OCI-LY7 (cell line): ENCODE measurements at regions not wholly inside any gene's neighbourhood (a gene's known extent, or its start where the extent isn't known, plus 50 kb on each side); places are given as distances from the start of the nearest gene placed in this dataset.

Source experiments
- BruUV-seq: library from RNA; stranded (reverse); fragments of 400-500 nt; replicated peaks from 2 replicates; lab custom pipeline; 2021; lab: Mats Ljungman, UMichigan
- CTCF ChIA-PET: fragments of 300-600 bp; sonication (Branson Sonifier 250); formaldehyde crosslinking; loops from one replicate; lab custom pipeline; 2022; ENCODE audit warnings: antibody characterized with exemption; ENCODE audit not compliant: unreplicated experiment; lab: Charles Lee
- POLR2A ChIA-PET: fragments of 300-600 bp; sonication (Branson Sonifier 250); formaldehyde crosslinking; loops from one replicate; lab custom pipeline; 2022; ENCODE audit warnings: antibody characterized with exemption; lab: Charles Lee
- DNase-seq: peaks from one replicate; pipeline ENCODE4 v3.0.0-alpha.2; 2015; ENCODE audit warnings: low spot score
- H2AFZ ChIP-seq: fragments of 200-600 bp; sonication (generic), shearing (Covaris generic); 2 replicates; pipeline ENCODE4 v1.6.1; 2014; ENCODE audit warnings: mild to moderate bottlenecking, antibody characterized with exemption, low read length, moderate library complexity
- H3K27ac ChIP-seq: fragments of 200-600 bp; sonication (generic); 2 replicates; pipeline ENCODE4 v1.5.1; 2014; ENCODE audit warnings: mixed run types, low read depth, mild to moderate bottlenecking, moderate library complexity, low read length, inconsistent platforms; ENCODE audit not compliant: poor library complexity, severe bottlenecking
- H3K36me3 ChIP-seq: fragments of 200-600 bp; sonication (generic); 2 replicates; pipeline ENCODE4 v1.6.1; 2014; ENCODE audit warnings: mild to moderate bottlenecking, antibody characterized with exemption, low read length, moderate library complexity, mixed read lengths; ENCODE audit not compliant: insufficient read depth
- H3K4me1 ChIP-seq: fragments of 200-600 bp; sonication (generic); 2 replicates; pipeline ENCODE4 v1.5.1; 2014; ENCODE audit warnings: mild to moderate bottlenecking, low read length; ENCODE audit not compliant: insufficient read depth, poor library complexity, severe bottlenecking
- H3K4me2 ChIP-seq: fragments of 200-600 bp; sonication (generic); 2 replicates; pipeline ENCODE4 v1.6.1; 2014; ENCODE audit warnings: mild to moderate bottlenecking, low read length
- H3K4me3 ChIP-seq: fragments of 200-600 bp; sonication (generic); 2 replicates; pipeline ENCODE4 v1.5.1; 2014; ENCODE audit warnings: mild to moderate bottlenecking, low read depth, low read length; ENCODE audit not compliant: poor library complexity, severe bottlenecking
- H3K79me2 ChIP-seq: fragments of 200-600 bp; sonication (generic); 2 replicates; pipeline ENCODE4 v1.6.1; 2016; ENCODE audit warnings: low read depth, mild to moderate bottlenecking, low read length, moderate library complexity, mixed read lengths; ENCODE audit not compliant: insufficient read depth
- H3K9me2 ChIP-seq: fragments of 200-600 bp; sonication (generic); 2 replicates; pipeline ENCODE4 v1.6.1; 2016; ENCODE audit warnings: mild to moderate bottlenecking, low read length, mixed read lengths; ENCODE audit not compliant: insufficient read depth
- H3K9me3 ChIP-seq: fragments of 200-600 bp; sonication (generic); 2 replicates; pipeline ENCODE4 v1.6.1; 2014; ENCODE audit warnings: mild to moderate bottlenecking, mixed run types, low read length, mixed read lengths
- H4K20me1 ChIP-seq: fragments of 200-600 bp; sonication (generic); 2 replicates; pipeline ENCODE4 v1.6.1; 2014; ENCODE audit warnings: mild to moderate bottlenecking, antibody characterized with exemption, low read length, moderate library complexity, mixed read lengths; ENCODE audit not compliant: insufficient read depth
- EZH2phosphoT487 ChIP-seq: fragments of 200-600 bp; sonication (generic); IDR thresholded peaks from 2 replicates; pipeline ENCODE4 v1.6.1; 2018; ENCODE audit warnings: low read depth, borderline replicate concordance, mild to moderate bottlenecking, mixed run types, antibody characterized with exemption, low read length, moderate library complexity, mixed read lengths
- intact Hi-C: fragments of 100-400 bp; cut with micrococcal nuclease; formaldehyde crosslinking; loops from one replicate; pipeline ENCODE4 v1.10.0; 2022; ENCODE audit not compliant: unreplicated experiment
- TF ChIP-seq, protein P1 (sequence below): fragments of 200-600 bp; sonication (generic); conservative IDR thresholded peaks from 2 replicates; pipeline ENCODE4 v1.5.1; 2014; ENCODE audit warnings: mild to moderate bottlenecking, antibody characterized with exemption, low read length, moderate library complexity, mixed read lengths

DNA sequence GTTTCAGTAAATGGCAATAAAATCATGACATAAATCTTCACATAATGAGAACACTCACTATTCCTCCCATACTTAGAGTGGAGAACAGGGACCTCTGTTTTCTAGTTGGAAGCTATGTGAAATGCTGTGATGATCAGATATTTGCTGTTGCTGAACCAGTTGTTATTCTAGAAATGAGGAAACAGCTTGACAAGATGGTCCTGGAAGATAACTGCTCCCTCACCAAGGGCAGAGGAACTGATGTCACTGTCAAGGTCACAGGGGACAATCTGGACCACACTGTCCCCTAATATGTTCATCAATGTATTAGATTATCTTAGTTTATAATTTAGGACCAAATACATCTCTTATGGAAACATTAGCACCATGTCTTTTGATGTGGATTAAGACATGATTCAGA lies 1173.3 kb downstream of the PCDH17 start:
- no peak overlapping the region for H3K4me3 ChIP-seq
- POLR2A ChIA-PET = no interaction called here
- no peaks in the 10 kb centered on the region for H3K36me3 ChIP-seq
- TF ChIP-seq, protein P1, sequence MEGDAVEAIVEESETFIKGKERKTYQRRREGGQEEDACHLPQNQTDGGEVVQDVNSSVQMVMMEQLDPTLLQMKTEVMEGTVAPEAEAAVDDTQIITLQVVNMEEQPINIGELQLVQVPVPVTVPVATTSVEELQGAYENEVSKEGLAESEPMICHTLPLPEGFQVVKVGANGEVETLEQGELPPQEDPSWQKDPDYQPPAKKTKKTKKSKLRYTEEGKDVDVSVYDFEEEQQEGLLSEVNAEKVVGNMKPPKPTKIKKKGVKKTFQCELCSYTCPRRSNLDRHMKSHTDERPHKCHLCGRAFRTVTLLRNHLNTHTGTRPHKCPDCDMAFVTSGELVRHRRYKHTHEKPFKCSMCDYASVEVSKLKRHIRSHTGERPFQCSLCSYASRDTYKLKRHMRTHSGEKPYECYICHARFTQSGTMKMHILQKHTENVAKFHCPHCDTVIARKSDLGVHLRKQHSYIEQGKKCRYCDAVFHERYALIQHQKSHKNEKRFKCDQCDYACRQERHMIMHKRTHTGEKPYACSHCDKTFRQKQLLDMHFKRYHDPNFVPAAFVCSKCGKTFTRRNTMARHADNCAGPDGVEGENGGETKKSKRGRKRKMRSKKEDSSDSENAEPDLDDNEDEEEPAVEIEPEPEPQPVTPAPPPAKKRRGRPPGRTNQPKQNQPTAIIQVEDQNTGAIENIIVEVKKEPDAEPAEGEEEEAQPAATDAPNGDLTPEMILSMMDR = no peak
- TF ChIP-seq EZH2phosphoT487 = no peak
- H4K20me1 ChIP-seq = no peaks in the 10 kb centered on the region
- CTCF ChIA-PET = no interaction called here
- H3K9me3 ChIP-seq = no peaks in the 10 kb centered on the region
- BruUV-seq = no TSS peak
- intact Hi-C loops = no loop called here
- DNase-seq = no peak
- no peaks in the 10 kb centered on the region for H3K4me1 ChIP-seq
- H3K79me2 ChIP-seq = no peaks in the 10 kb centered on the region
- H3K4me2 ChIP-seq = no peak overlapping the region
- H2AFZ ChIP-seq = no peak overlapping the region
- no peaks in the 10 kb centered on the region for H3K9me2 ChIP-seq
- H3K27ac ChIP-seq = no peak overlapping the region

DNA sequence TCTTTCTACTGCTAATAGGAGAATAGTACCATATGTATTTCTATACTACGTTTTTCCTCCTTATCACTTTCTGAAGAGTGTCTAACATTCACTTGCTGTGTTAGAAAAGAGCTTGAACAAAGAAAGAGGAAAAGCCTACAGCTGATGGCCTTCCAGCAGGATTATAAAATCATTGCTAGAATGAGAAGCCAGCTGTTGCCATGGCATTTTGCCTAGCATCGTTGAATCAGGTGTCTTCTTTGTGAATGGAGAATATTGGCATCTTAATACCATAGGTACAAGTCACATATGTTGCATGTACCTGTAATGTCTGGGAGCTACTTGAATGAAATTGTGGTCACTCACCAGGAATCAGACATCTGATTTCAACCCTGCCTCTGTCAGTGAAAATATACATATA lies 1174.9 kb downstream of the PCDH17 start:
- no peak overlapping the region for H3K27ac ChIP-seq

DNA sequence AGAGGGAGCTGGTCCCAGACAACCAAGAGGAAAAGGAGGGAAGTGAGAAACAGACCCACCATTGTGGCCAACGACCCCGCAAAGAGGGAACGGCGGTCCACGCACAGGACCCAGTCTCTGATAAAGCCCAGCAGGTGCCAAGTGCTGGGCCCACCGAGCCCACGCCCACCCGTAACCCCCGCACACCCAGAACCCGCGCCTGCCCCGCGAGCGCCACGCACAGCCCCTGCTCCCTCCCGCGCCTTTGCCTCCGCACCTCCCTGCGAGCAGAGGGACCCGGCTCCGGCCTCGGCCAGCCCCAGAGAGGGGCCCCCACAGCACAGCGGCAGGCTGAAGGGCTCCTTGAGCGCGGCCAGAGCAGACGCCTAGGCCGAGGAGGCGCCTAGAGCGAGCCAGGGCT lies 1192.2 kb downstream of the PCDH17 start:
- no peak overlapping the region for H3K4me3 ChIP-seq
- POLR2A ChIA-PET = interaction anchor here (0.7 kb wide), 1 partner anchor 265 kb away, joined by 3 read pairs; no protein-coding TSS in a partner anchor
- H3K27ac ChIP-seq = no peak overlapping the region
- DNase-seq = no peak
- no peaks in the 10 kb centered on the region for H3K9me2 ChIP-seq
- H4K20me1 ChIP-seq = no peaks in the 10 kb centered on the region
- H3K4me2 ChIP-seq = no peak overlapping the region
- H2AFZ ChIP-seq = no peak overlapping the region
- CTCF ChIA-PET = no interaction called here
- no peaks in the 10 kb centered on the region for H3K9me3 ChIP-seq
- intact Hi-C loops = no loop called here
- no peaks in the 10 kb centered on the region for H3K36me3 ChIP-seq
- no peaks in the 10 kb centered on the region for H3K4me1 ChIP-seq
- no peaks in the 10 kb centered on the region for H3K79me2 ChIP-seq
- TF ChIP-seq, protein P1 = no peak
- TF ChIP-seq EZH2phosphoT487 = no peak
- no TSS peak for BruUV-seq

More for the DNA sequence above, 1174.9 kb downstream of the PCDH17 start:
- Histone ChIP-seq H3K9me2 (no peaks in the 10 kb centered on the region), H3K36me3 (no peaks in the 10 kb centered on the region), H3K9me3 (no peaks in the 10 kb centered on the region), H3K79me2 (no peaks in the 10 kb centered on the region), H4K20me1 (no peaks in the 10 kb centered on the region), H3K4me2 (no peak overlapping the region), H2AFZ (no peak overlapping the region), H3K4me1 (no peaks in the 10 kb centered on the region), H3K4me3 (no peak overlapping the region)
- intact Hi-C loops = no loop called here
- DNase-seq = no peak
- no peak for TF ChIP-seq EZH2phosphoT487
- TF ChIP-seq, protein P1 = no peak
- ChIA-PET CTCF (no interaction called here), POLR2A (interaction anchor here (0.7 to 0.9 kb wide), 2 partner anchors 9 to 659 kb away, joined by 3 to 4 read pairs; no protein-coding TSS in a partner anchor)
- BruUV-seq = no TSS peak
